Astrocyte (in vitro differentiated cells and primary cell): ENCODE measurements at regions not wholly inside any gene's neighbourhood (a gene's known extent, or its start where the extent isn't known, plus 50 kb on each side); places are given as distances from the start of the nearest gene placed in this dataset.

Experiments
- DNase-seq: peaks from one replicate; pipeline ENCODE4 v3.0.0-alpha.2; 2010; ENCODE audit warnings: low read depth
- FAIRE-seq: peaks from 2 replicates; lab custom pipeline; 2011; peaks lifted over from hg19 to GRCh38; lab: Jason Lieb, UNC
- H2AFZ ChIP-seq: 2 replicates; pipeline ENCODE4 v1.6.0; 2012; ENCODE audit warnings: low read depth, low read length, inconsistent platforms
- H3K27ac ChIP-seq: 2 replicates; pipeline ENCODE4 v1.5.1; 2011; ENCODE audit warnings: low read depth, low read length, inconsistent platforms
- H3K27me3 ChIP-seq: 2 replicates; pipeline ENCODE4 v1.6.0; 2011; ENCODE audit warnings: low read length, inconsistent platforms; ENCODE audit not compliant: insufficient read depth
- H3K36me3 ChIP-seq: 2 replicates; pipeline ENCODE4 v1.5.1; 2011; ENCODE audit warnings: low read length, inconsistent platforms; ENCODE audit not compliant: insufficient read depth
- H3K4me1 ChIP-seq: 2 replicates; pipeline ENCODE4 v1.5.1; 2011; ENCODE audit warnings: low read length, inconsistent platforms; ENCODE audit not compliant: insufficient read depth
- H3K4me2 ChIP-seq: 2 replicates; pipeline ENCODE4 v1.6.0; 2012; ENCODE audit warnings: low read length, inconsistent platforms
- H3K4me3 ChIP-seq: 2 replicates; pipeline ENCODE4 v1.5.1; 2011; ENCODE audit warnings: low read depth, mild to moderate bottlenecking, low read length, inconsistent platforms; ENCODE audit not compliant: insufficient read depth
- H3K79me2 ChIP-seq: 2 replicates; pipeline ENCODE4 v1.6.0; 2012; ENCODE audit warnings: mild to moderate bottlenecking, low read length, inconsistent platforms; ENCODE audit not compliant: insufficient read depth
- H3K9ac ChIP-seq: 2 replicates; pipeline ENCODE4 v1.6.0; 2012; ENCODE audit warnings: mild to moderate bottlenecking, low read length, inconsistent platforms
- H3K9me3 ChIP-seq: 2 replicates; pipeline ENCODE4 v1.5.1; 2012; ENCODE audit warnings: low read depth, mild to moderate bottlenecking, low read length, inconsistent platforms; ENCODE audit not compliant: insufficient read depth
- H4K20me1 ChIP-seq: 2 replicates; pipeline ENCODE4 v1.6.0; 2012; ENCODE audit warnings: low read length, inconsistent platforms; ENCODE audit not compliant: insufficient read depth
- H3K27ac Mint-ChIP-seq: one replicate; pipeline ENCODE4 v1.8.0; 2021; ENCODE audit warnings: mild to moderate bottlenecking, mixed read lengths; ENCODE audit not compliant: unreplicated experiment
- H3K27me3 Mint-ChIP-seq: one replicate; pipeline ENCODE4 v1.8.0; 2021; ENCODE audit warnings: low read depth, mixed read lengths; ENCODE audit not compliant: unreplicated experiment
- H3K36me3 Mint-ChIP-seq: one replicate; pipeline ENCODE4 v1.8.0; 2021; ENCODE audit warnings: low read depth, mixed read lengths; ENCODE audit not compliant: unreplicated experiment
- H3K4me1 Mint-ChIP-seq: one replicate; pipeline ENCODE4 v1.8.0; 2021; ENCODE audit warnings: low read depth, mixed read lengths; ENCODE audit not compliant: unreplicated experiment
- H3K4me3 Mint-ChIP-seq: one replicate; pipeline ENCODE4 v1.8.0; 2021; ENCODE audit warnings: mild to moderate bottlenecking, moderate library complexity, mixed read lengths; ENCODE audit not compliant: unreplicated experiment
- H3K9me3 Mint-ChIP-seq: one replicate; pipeline ENCODE4 v1.8.0; 2021; ENCODE audit warnings: mild to moderate bottlenecking, mixed read lengths; ENCODE audit not compliant: unreplicated experiment
- EZH2 ChIP-seq: IDR thresholded peaks from 2 replicates; pipeline ENCODE4 v1.6.1; 2012; ENCODE audit warnings: mild to moderate bottlenecking, low read length, inconsistent platforms; ENCODE audit not compliant: insufficient read depth
- TF ChIP-seq, protein P1 (sequence below): IDR thresholded peaks from 2 replicates; pipeline ENCODE4 v1.5.1; 2011; ENCODE audit warnings: low read depth, mild to moderate bottlenecking, inconsistent platforms, low read length, moderate library complexity; ENCODE audit not compliant: insufficient read depth

DNA sequence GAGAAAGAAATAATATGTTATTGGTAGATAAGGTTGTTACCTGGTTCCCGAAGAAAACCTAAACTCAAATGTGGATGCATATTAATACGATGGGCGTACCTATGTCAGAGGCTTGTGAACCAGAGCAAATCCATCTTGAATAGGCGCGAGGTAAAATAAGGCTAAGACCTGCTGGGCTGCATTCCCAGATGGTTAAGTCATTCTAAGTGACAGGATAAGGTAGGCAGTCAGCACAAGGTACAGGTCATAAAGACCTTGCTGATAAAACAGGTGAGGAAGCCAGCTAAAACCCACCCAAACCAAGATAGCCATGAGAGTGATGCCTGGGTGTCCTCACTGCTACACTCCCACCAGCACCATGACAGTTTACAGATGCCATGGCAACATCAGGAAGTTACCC lies 1400.1 kb downstream of the CDH8 start:
- Histone ChIP-seq H3K36me3 (no peaks in the 10 kb centered on the region), H3K4me1 (no peaks in the 10 kb centered on the region), H3K79me2 (no peaks in the 10 kb centered on the region), H3K9ac (no peak overlapping the region), H3K27me3 (no peaks in the 10 kb centered on the region), H3K4me3 (no peak overlapping the region), H3K9me3 (no peaks in the 10 kb centered on the region), H4K20me1 (no peaks in the 10 kb centered on the region), H3K4me2 (no peak overlapping the region), H2AFZ (no peak overlapping the region), H3K27ac (no peak overlapping the region)
- TF ChIP-seq, protein P1, sequence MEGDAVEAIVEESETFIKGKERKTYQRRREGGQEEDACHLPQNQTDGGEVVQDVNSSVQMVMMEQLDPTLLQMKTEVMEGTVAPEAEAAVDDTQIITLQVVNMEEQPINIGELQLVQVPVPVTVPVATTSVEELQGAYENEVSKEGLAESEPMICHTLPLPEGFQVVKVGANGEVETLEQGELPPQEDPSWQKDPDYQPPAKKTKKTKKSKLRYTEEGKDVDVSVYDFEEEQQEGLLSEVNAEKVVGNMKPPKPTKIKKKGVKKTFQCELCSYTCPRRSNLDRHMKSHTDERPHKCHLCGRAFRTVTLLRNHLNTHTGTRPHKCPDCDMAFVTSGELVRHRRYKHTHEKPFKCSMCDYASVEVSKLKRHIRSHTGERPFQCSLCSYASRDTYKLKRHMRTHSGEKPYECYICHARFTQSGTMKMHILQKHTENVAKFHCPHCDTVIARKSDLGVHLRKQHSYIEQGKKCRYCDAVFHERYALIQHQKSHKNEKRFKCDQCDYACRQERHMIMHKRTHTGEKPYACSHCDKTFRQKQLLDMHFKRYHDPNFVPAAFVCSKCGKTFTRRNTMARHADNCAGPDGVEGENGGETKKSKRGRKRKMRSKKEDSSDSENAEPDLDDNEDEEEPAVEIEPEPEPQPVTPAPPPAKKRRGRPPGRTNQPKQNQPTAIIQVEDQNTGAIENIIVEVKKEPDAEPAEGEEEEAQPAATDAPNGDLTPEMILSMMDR, result no peak
- TF ChIP-seq EZH2, result no peak
- FAIRE-seq (no peak), DNase-seq (no peak)
- H3K9me3 Mint-ChIP-seq, result peaks cover 9% of the 10 kb centered on the region
- H3K36me3 Mint-ChIP-seq, result no peaks in the 10 kb centered on the region
- H3K27ac Mint-ChIP-seq, result no peak overlapping the region
- H3K27me3 Mint-ChIP-seq, result no peaks in the 10 kb centered on the region
- peaks cover 6% of the 10 kb centered on the region for H3K4me1 Mint-ChIP-seq
- no peak overlapping the region for H3K4me3 Mint-ChIP-seq

DNA sequence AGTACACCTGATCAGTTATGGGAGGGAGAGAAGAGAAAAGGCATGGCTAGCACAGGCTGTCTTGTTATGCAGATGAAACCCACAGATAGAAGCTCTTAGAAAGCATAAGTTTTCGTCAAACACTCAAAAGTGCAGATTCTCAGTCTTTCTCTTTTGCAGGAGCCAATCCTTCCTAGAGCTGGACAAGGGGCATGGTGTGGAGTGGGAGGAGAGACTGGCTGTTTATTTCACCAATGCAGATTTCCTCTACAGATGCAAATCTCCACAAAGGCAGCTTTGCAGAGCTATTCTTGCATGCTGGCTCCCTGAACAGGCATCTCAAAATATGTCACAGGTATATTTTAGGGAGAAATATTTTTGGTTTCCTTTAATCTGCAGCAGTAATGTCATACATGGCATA lies 1400.7 kb downstream of the CDH8 start:
- Histone ChIP-seq H3K4me2 (no peak overlapping the region), H3K9me3 (no peaks in the 10 kb centered on the region), H4K20me1 (no peaks in the 10 kb centered on the region), H3K4me3 (no peak overlapping the region), H3K79me2 (no peaks in the 10 kb centered on the region), H3K27me3 (no peaks in the 10 kb centered on the region), H3K27ac (no peak overlapping the region), H3K4me1 (no peaks in the 10 kb centered on the region), H2AFZ (no peak overlapping the region), H3K36me3 (no peaks in the 10 kb centered on the region), H3K9ac (no peak overlapping the region)
- no peaks in the 10 kb centered on the region for H3K36me3 Mint-ChIP-seq
- TF ChIP-seq EZH2, result no peak
- TF ChIP-seq, protein P1, result no peak
- DNase-seq (no peak), FAIRE-seq (no peak)
- H3K27ac Mint-ChIP-seq, result no peak overlapping the region
- H3K4me3 Mint-ChIP-seq, result no peak overlapping the region
- H3K4me1 Mint-ChIP-seq, result peaks cover 4% of the 10 kb centered on the region
- peaks cover 7% of the 10 kb centered on the region for H3K9me3 Mint-ChIP-seq
- H3K27me3 Mint-ChIP-seq, result no peaks in the 10 kb centered on the region

DNA sequence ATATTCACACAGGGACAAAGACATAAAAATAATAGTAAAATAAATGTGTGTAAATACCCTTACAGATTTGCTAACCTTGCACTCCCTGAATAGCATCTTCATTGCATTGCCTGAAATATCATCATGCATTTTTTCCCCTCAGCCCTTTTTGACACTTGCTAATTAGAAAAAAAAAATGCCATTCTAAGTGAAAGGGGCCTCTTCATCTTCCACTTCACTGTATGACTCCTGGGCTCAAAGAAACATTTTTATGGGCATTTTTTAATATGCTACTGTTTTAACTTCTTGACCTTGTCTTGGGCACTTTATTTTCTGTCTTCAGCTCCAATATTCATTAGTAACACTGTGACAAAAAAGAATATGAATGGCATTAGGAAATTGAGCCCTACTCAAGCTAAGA lies 1424.4 kb downstream of the CDH8 start:
- FAIRE-seq (no peak), DNase-seq (no peak)
- no peak overlapping the region for H3K4me3 Mint-ChIP-seq
- Histone ChIP-seq H3K9ac (no peak overlapping the region), H3K27ac (no peak overlapping the region), H3K36me3 (no peaks in the 10 kb centered on the region), H3K4me3 (no peak overlapping the region), H3K4me2 (no peak overlapping the region), H3K27me3 (no peaks in the 10 kb centered on the region), H3K79me2 (no peaks in the 10 kb centered on the region), H3K9me3 (no peaks in the 10 kb centered on the region), H4K20me1 (no peaks in the 10 kb centered on the region), H2AFZ (no peak overlapping the region), H3K4me1 (no peaks in the 10 kb centered on the region)
- no peak overlapping the region for H3K27ac Mint-ChIP-seq
- no peak for TF ChIP-seq EZH2
- TF ChIP-seq, protein P1, result no peak
- peaks cover 3% of the 10 kb centered on the region for H3K4me1 Mint-ChIP-seq
- no peaks in the 10 kb centered on the region for H3K27me3 Mint-ChIP-seq
- H3K9me3 Mint-ChIP-seq, result no peaks in the 10 kb centered on the region
- no peaks in the 10 kb centered on the region for H3K36me3 Mint-ChIP-seq
